NCI-H146 treated with DMSO at 0.1 percent for 48 hours (cell line): ENCODE measurements at regions not wholly inside any gene's neighbourhood (a gene's known extent, or its start where the extent isn't known, plus 50 kb on each side); places are given as distances from the start of the nearest gene placed in this dataset.

ENCODE experiments used
- DNase-seq: peaks from one replicate; lab custom pipeline; 2025; ENCODE audit not compliant: unreplicated experiment; lab: John Stamatoyannopoulos, UW

DNA sequence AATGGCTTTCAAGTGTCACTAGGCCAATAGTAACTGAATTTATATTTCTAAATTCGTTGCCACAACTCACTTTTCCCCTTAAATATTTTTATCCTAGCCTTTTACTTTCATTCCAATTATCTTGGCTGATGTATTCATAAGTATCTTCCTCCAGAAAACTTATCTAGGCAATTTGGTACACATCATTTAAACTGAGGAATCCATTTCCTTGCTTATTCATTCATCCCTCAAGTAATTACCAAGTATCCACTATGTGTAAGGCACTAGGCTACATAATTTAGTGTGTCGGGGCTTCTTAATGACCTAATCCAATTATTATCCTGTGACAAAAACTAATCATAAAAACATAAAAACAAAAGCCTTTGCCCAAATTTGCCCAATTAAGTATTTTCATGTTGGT, 258.3 kb upstream of the TCF21 start:
- DNase-seq, result no peak

DNA sequence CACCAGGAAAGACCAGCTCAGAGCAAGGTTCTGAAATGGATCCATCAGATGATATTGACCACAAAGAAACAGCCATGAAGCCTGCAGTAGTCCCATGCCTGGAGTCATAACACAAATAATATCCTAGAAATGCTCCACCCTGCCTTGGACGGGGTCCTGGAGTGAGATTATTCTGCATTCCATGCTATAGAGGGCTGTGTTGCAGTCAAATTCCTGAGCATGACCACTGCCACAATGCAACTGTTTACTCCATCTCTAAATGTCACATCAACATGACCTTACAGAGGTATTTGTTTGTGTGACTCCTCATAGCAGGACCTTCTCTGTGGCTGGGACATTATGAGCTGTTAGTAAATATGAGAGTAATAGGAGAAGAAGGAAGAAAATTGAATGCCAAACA, 257.5 kb upstream of the TCF21 start:
- no peak for DNase-seq

GRCh38 chr6:133632206-133632605, 256.7 kb upstream of the TCF21 start:
- DNase-seq, result no peak

GRCh38 chr6:133632906-133633305, 256.0 kb upstream of the TCF21 start:
- DNase-seq, result no peak

DNA sequence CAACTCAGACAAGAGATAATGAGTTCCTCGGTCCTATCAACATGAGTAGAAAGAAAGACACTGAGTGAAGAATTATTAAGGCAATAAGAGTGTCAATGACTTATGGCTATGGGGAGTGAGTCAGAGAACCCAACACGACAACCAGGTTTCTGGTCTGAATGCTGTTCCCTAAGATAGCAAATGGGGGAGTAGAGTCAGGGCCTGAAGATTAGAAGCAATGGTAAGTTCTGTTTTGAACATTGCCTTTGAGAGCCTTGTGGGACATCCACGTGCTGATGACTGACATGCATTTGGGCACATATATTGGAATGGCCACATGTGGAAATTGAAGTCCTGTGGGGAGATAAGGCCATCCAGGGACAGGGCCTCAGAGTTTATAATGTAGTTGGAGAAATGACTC, 254.4 kb upstream of the TCF21 start:
- no peak for DNase-seq

- no peak for DNase-seq
These were observed 253.5 kb upstream of the TCF21 start for GRCh38 chr6:133635447-133635846.

- DNase-seq, result no peak
These were observed 251.5 kb upstream of the TCF21 start for GRCh38 chr6:133637436-133637835.

DNA sequence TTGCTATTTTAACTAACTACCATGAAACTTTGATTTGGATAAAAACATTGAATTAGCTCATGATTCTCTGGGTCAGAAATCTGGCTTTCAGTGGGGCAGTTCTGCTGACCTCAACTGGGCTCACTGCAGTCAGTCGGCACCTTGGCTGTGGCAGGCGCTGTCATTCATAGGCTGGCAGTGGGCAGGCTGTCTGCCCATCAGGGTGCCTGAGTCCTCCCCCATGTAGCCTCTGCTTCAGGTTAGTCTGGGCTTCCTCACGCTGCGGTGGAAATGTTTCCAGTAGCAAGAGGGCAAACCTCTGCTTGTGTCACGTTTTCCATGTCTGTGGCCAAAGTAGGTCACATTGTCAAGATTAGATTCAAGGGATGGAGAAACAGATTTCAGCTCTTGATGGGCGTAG, 251.0 kb upstream of the TCF21 start:
- no peak for DNase-seq

DNA sequence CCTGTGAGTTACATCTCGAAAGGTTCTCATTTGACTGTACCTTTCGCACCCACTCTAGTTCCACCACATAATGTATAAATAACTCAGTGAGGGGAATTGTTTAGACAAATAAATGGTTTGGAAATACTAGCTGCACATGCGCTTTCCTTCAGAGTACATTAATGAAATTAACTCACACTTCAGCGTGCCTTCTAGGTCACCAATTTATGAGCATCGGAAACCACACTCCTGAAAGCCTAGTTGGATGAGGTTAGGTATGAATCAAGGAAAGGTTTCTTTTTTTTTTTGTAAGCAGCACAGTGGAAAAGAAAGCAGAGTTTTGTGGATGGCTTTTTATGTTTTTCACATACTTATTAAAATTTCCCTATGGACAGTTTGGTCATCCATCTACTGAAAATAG, 247.8 kb upstream of the TCF21 start:
- no peak for DNase-seq

DNA sequence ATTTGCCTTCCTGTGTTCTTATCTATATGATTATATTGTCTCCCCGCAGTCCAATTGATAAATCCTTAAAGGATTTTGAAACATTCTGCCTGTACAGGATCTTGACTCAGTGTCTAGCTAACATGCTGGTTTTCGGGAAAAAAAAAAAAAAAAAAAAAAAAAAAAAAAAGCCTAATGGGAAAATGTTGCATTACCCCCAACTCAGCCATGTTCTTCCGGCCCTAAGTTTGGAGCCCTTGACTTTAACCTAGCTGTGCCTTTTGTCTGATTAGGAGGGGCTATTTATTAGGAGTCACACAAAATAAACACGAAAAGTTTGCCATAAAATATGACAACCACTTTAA, 244.4 kb upstream of the TCF21 start:
- DNase-seq, result no peak

GRCh38 chr6:133644892-133645619, 243.9 kb upstream of the TCF21 start:
- DNase-seq, result no peak

DNA sequence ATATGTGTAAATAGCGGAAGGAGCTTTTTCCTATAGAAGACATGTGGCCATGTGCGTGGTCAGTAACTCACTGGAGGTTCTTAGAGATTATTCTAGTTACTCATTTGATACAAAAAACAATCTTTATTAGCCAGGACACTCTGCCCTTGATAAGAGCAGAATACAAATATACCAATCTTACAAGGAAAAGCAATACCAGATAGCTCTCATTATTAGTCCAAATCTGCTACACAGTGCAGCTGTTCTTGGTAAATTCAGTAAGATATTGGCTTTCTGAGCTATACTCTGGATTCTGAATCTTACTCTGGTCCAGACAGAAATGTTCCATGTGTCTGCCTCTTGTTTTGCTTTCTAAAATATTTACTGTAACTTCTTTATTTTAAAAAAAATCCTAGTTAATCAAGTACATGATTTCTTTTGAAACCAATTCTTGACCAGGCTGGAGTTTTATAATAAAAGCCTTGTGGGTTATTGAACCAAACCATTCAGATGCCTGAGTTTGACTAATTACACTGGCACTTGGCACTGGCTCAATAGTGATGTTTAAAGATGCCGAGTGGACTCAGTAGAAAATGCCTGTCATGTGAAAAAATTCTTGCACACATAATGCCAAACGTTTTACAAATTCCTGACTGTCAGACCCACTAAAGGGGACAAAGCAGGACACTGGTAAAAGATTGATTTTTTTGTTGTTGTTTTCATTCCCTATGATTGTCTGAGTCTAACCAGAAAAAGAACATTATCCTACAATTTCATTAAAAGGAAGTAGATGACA, 242.8 kb upstream of the TCF21 start:
- DNase-seq, result no peak

GRCh38 chr6:133648581-133648980, 240.3 kb upstream of the TCF21 start:
- no peak for DNase-seq

GRCh38 chr6:133671376-133671775, 217.5 kb upstream of the TCF21 start:
- DNase-seq, result no peak

DNA sequence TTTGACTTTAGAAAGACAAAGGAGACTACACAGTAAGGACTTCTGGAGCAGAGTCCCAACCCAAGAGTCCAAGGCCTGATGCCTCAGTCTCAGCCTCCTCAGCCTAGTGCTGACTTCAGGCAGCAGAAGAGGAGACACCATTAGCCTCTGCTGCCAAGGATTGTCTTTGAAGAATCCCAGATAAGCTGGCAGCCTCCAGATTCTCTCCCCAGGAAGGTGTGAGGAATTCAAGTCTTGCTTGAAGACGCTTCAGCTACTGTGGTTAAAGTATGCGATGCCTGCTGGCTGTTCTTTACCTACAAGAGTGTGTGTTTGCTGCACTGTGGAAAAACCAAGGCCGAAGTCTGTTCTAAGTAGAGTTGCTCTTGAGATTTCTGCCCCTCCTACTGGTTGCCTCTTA, 215.9 kb upstream of the TCF21 start:
- no peak for DNase-seq

GRCh38 chr6:133674661-133675060, 214.3 kb upstream of the TCF21 start:
- no peak for DNase-seq

GRCh38 chr6:133680994-133681393, 207.9 kb upstream of the TCF21 start:
- no peak for DNase-seq

- DNase-seq, result no peak
These were observed 207.0 kb upstream of the TCF21 start for GRCh38 chr6:133681891-133682290.

- no peak for DNase-seq
These were observed 206.2 kb upstream of the TCF21 start for GRCh38 chr6:133682506-133683307.

- no peak for DNase-seq
These were observed 205.7 kb upstream of the TCF21 start for GRCh38 chr6:133683308-133683580.

- DNase-seq, result no peak
These were observed 205.3 kb upstream of the TCF21 start for GRCh38 chr6:133683606-133684005.
